Neural crest cell (in vitro differentiated cells): ENCODE measurements at regions not wholly inside any gene's neighbourhood (a gene's known extent, or its start where the extent isn't known, plus 50 kb on each side); places are given as distances from the start of the nearest gene placed in this dataset.
"Not testable (repeated sequence)": the region's sequence is repeated elsewhere in the genome, so short reads cannot be mapped to it uniquely, and the experiment has no call there.

Source experiments
- DNase-seq: peaks from one replicate; pipeline ENCODE4 v3.0.0; 2021; ENCODE audit warnings: low read depth, mixed read lengths, low spot score
- H3K27ac Mint-ChIP-seq: one replicate; pipeline ENCODE4 v1.8.0; 2021; ENCODE audit warnings: mild to moderate bottlenecking, mixed read lengths; ENCODE audit not compliant: unreplicated experiment
- H3K27me3 Mint-ChIP-seq: 2 replicates; pipeline ENCODE4 v1.8.0; 2021; ENCODE audit warnings: low read depth, mild to moderate bottlenecking, mixed read lengths
- H3K36me3 Mint-ChIP-seq: 2 replicates; pipeline ENCODE4 v1.8.0; 2021; ENCODE audit warnings: low read depth, mild to moderate bottlenecking, mixed read lengths
- H3K4me1 Mint-ChIP-seq: 2 replicates; pipeline ENCODE4 v1.8.0; 2021; ENCODE audit warnings: mixed read lengths
- H3K4me3 Mint-ChIP-seq: one replicate; pipeline ENCODE4 v1.8.0; 2021; ENCODE audit warnings: mild to moderate bottlenecking, mixed read lengths
- H3K9me3 Mint-ChIP-seq: 2 replicates; pipeline ENCODE4 v1.8.0; 2021; ENCODE audit warnings: mixed read lengths
- CTCF ChIP-seq: fragments of 200-600 bp; sonication (generic); conservative IDR thresholded peaks from 2 replicates; pipeline ENCODE4 v1.5.0; 2021; ENCODE audit warnings: antibody characterized with exemption, mild to moderate bottlenecking

- no peak overlapping the region for H3K4me3 Mint-ChIP-seq
- H3K36me3 Mint-ChIP-seq = no peaks in the 10 kb centered on the region
- no peaks in the 10 kb centered on the region for H3K27me3 Mint-ChIP-seq
- no peaks in the 10 kb centered on the region for H3K9me3 Mint-ChIP-seq
- TF ChIP-seq CTCF = no peak
- H3K27ac Mint-ChIP-seq = no peak overlapping the region
- no peaks in the 10 kb centered on the region for H3K4me1 Mint-ChIP-seq
- no peak for DNase-seq
Observed at GRCh38 chr7:91789558-91789957, 90.9 kb downstream of the MTERF1 start.

DNA sequence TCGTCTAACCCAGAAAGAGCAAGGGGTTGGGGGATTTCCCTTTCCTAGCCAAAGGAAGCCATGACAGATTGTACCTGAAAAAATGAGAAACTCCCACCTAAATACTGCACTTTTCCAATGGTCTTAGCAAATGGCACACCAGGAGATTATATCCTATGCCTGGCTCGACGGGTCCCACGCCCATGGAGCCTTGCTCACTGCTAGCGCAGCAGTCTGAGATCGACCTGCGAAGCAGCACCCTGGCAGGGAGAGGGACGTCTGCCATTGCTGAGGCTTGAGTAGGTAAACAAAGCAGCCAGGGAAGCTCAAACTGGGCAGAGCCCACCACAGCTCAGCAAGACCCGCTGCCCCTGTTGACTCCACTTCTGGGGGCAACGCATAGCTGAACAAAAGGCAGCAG is 89.9 kb downstream of the MTERF1 start:
- H3K27me3 Mint-ChIP-seq = not testable (repeated sequence)

GRCh38 chr7:91796122-91796521 is 84.4 kb downstream of the MTERF1 start:
- Mint-ChIP-seq H3K4me1 (no peaks in the 10 kb centered on the region), H3K27me3 (no peaks in the 10 kb centered on the region), H3K9me3 (peaks cover 2% of the 10 kb centered on the region), H3K36me3 (no peaks in the 10 kb centered on the region), H3K4me3 (no peak overlapping the region), H3K27ac (no peak overlapping the region)
- no peak for TF ChIP-seq CTCF
- no peak for DNase-seq

More for the DNA sequence above, 89.9 kb downstream of the MTERF1 start:
- H3K36me3 Mint-ChIP-seq, DNase-seq, H3K27ac Mint-ChIP-seq, H3K9me3 Mint-ChIP-seq, H3K4me1 Mint-ChIP-seq, H3K4me3 Mint-ChIP-seq: not testable (repeated sequence)

DNA sequence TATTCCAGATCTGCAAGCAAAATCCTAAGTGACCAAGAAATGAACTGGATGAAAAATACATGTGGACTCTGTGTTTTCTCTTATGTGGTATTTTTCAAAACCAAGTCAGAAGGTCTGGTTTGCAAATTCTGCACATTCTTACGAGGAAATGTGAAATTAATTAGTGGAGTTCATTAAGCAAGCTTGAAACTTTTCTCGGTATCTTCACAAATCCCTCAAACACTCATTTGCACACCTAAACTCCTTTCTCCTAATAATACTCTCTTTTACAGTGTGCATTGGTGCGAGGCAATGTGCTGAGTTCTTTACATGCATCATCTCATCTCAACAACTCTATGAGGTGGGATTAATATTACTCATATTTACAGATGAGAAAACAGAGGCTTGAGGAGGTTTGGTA is 82.1 kb downstream of the MTERF1 start:
- H3K9me3 Mint-ChIP-seq = peaks cover 2% of the 10 kb centered on the region
- H3K4me1 Mint-ChIP-seq = no peaks in the 10 kb centered on the region
- H3K27ac Mint-ChIP-seq = no peak overlapping the region
- no peak overlapping the region for H3K4me3 Mint-ChIP-seq
- H3K36me3 Mint-ChIP-seq = no peaks in the 10 kb centered on the region
- TF ChIP-seq CTCF = no peak
- H3K27me3 Mint-ChIP-seq = no peaks in the 10 kb centered on the region
- DNase-seq = no peak

- no peak for DNase-seq
- no peaks in the 10 kb centered on the region for H3K36me3 Mint-ChIP-seq
- no peak overlapping the region for H3K4me3 Mint-ChIP-seq
- no peaks in the 10 kb centered on the region for H3K4me1 Mint-ChIP-seq
- no peak for TF ChIP-seq CTCF
- no peaks in the 10 kb centered on the region for H3K27me3 Mint-ChIP-seq
- no peak overlapping the region for H3K27ac Mint-ChIP-seq
- no peaks in the 10 kb centered on the region for H3K9me3 Mint-ChIP-seq
Observed at GRCh38 chr7:91800389-91800788, 80.1 kb downstream of the MTERF1 start.

GRCh38 chr7:91801331-91801983 is 79.0 kb downstream of the MTERF1 start:
- H3K4me3 Mint-ChIP-seq = no peak overlapping the region

More at GRCh38 chr7:91801331-91801983, 79.0 kb downstream of the MTERF1 start:
- TF ChIP-seq CTCF = no peak
- no peaks in the 10 kb centered on the region for H3K36me3 Mint-ChIP-seq
- no peaks in the 10 kb centered on the region for H3K9me3 Mint-ChIP-seq
- no peaks in the 10 kb centered on the region for H3K4me1 Mint-ChIP-seq
- H3K27ac Mint-ChIP-seq = no peak overlapping the region
- DNase-seq = no peak
- no peaks in the 10 kb centered on the region for H3K27me3 Mint-ChIP-seq
